Caco-2 (cell line): ENCODE measurements at regions not wholly inside any gene's neighbourhood (a gene's known extent, or its start where the extent isn't known, plus 50 kb on each side); places are given as distances from the start of the nearest gene placed in this dataset.
"Not testable (repeated sequence)": the region's sequence is repeated elsewhere in the genome, so short reads cannot be mapped to it uniquely, and the experiment has no call there.

Experiments
- BruUV-seq: library from RNA; stranded (reverse); fragments of 400-500 nt; replicated peaks from 2 replicates; lab custom pipeline; 2021; lab: Mats Ljungman, UMichigan
- CTCF ChIA-PET: fragments of 300-600 bp; sonication (Branson Sonifier 250); formaldehyde crosslinking; loops from one replicate; lab custom pipeline; 2022; ENCODE audit warnings: antibody characterized with exemption; lab: Charles Lee
- POLR2A ChIA-PET: fragments of 300-600 bp; sonication (Branson Sonifier 250); formaldehyde crosslinking; loops from one replicate; lab custom pipeline; 2022; ENCODE audit warnings: antibody characterized with exemption; lab: Charles Lee
- DNase-seq, 2 experiments: peaks; one replicate each; pipeline versions ENCODE4 v3.0.0 to v3.0.0-alpha.2; 2020 to 2022
- H3K27me3 ChIP-seq: replicated peaks from 2 replicates; pipeline ENCODE4 v1.6.0; 2011; ENCODE audit warnings: low read length; ENCODE audit not compliant: control insufficient read depth, insufficient read depth
- H3K36me3 ChIP-seq: 2 replicates; pipeline ENCODE4 v1.5.1; 2011; ENCODE audit warnings: low read length; ENCODE audit not compliant: control insufficient read depth, insufficient read depth
- H3K4me1 ChIP-seq: fragments of 250-450 bp; sonication (Bioruptor Pico); 2 replicates; pipeline ENCODE4 v1.5.1; 2020; ENCODE audit warnings: mild to moderate bottlenecking
- H3K4me3 ChIP-seq: 2 replicates; pipeline ENCODE4 v1.5.1; 2011; ENCODE audit warnings: low read depth, mild to moderate bottlenecking, control low read depth, low read length
- H3K9me3 ChIP-seq: fragments of 250-450 bp; sonication (Bioruptor Pico); 2 replicates; pipeline ENCODE4 v1.5.1; 2020; ENCODE audit warnings: mild to moderate bottlenecking, moderate library complexity
- H3K27ac Mint-ChIP-seq: one replicate; pipeline ENCODE4 v1.8.0; 2022; ENCODE audit warnings: mixed read lengths; ENCODE audit not compliant: unreplicated experiment
- H3K27me3 Mint-ChIP-seq: one replicate; pipeline ENCODE4 v1.8.0; 2022; ENCODE audit warnings: mixed read lengths; ENCODE audit not compliant: insufficient read depth, unreplicated experiment
- H3K36me3 Mint-ChIP-seq: one replicate; pipeline ENCODE4 v1.8.0; 2022; ENCODE audit warnings: mild to moderate bottlenecking, mixed read lengths; ENCODE audit not compliant: insufficient read depth, unreplicated experiment
- H3K4me1 Mint-ChIP-seq: one replicate; pipeline ENCODE4 v1.8.0; 2022; ENCODE audit warnings: low read depth, mixed read lengths; ENCODE audit not compliant: unreplicated experiment
- H3K4me3 Mint-ChIP-seq: one replicate; pipeline ENCODE4 v1.8.0; 2022; ENCODE audit warnings: mild to moderate bottlenecking, moderate library complexity, mixed read lengths; ENCODE audit not compliant: unreplicated experiment
- H3K9me3 Mint-ChIP-seq: one replicate; pipeline ENCODE4 v1.8.0; 2022; ENCODE audit warnings: mixed read lengths; ENCODE audit not compliant: unreplicated experiment
- CTCF ChIP-seq, 2 experiments: fragments of 200-600 bp in 1 of 2; IDR thresholded peaks; 1 replicate in 1 of 2; 2 replicates in 1 of 2; pipeline versions ENCODE4 v1.5.1 to v1.8.0; 2011 to 2022; ENCODE audit warnings: antibody characterized with exemption in 1 of 2, control low read depth in 1 of 2, inconsistent platforms in 1 of 2, low read depth in 1 of 2, low read length in 1 of 2, mild to moderate bottlenecking in 1 of 2, moderate library complexity in 1 of 2; ENCODE audit not compliant: insufficient read depth in 1 of 2, severe bottlenecking in 1 of 2, unreplicated experiment in 1 of 2
- intact Hi-C: fragments of 100-400 bp; cut with micrococcal nuclease; formaldehyde crosslinking; loops from one replicate; pipeline ENCODE4 v1.10.0; 2022; ENCODE audit not compliant: unreplicated experiment

- Mint-ChIP-seq H3K9me3 (no peaks in the 10 kb centered on the region), H3K27me3 (no peaks in the 10 kb centered on the region), H3K27ac (no peak overlapping the region), H3K4me3 (no peak overlapping the region), H3K36me3 (no peaks in the 10 kb centered on the region), H3K4me1 (no peaks in the 10 kb centered on the region)
- POLR2A ChIA-PET, result no interaction called here
- Histone ChIP-seq H3K9me3 (no peaks in the 10 kb centered on the region), H3K36me3 (no peaks in the 10 kb centered on the region), H3K27me3 (no peaks in the 10 kb centered on the region), H3K4me3 (no peak overlapping the region), H3K4me1 (no peaks in the 10 kb centered on the region)
- DNase-seq, result no peak
- CTCF ChIA-PET, result no interaction called here
- TF ChIP-seq CTCF (IDR thresholded peaks at IDR 0.05; ENCODE audit: insufficient read depth in 1 of 2, low read depth in 1 of 2, low read length in 1 of 2, severe bottlenecking in 1 of 2, unreplicated experiment in 1 of 2), result no peak
- intact Hi-C loops, result no loop called here
- no TSS peak for BruUV-seq
These were observed 546.3 kb downstream of the MAGEB5 start for GRCh38 chrX:26762253-26762652.

GRCh38 chrX:26755760-26756159 is 539.8 kb downstream of the MAGEB5 start:
- CTCF ChIA-PET, result not testable (repeated sequence)

GRCh38 chrX:26747877-26748276 is 531.9 kb downstream of the MAGEB5 start:
- Histone ChIP-seq H3K9me3 (no peaks in the 10 kb centered on the region), H3K36me3 (no peaks in the 10 kb centered on the region), H3K4me1 (no peaks in the 10 kb centered on the region), H3K4me3 (no peak overlapping the region), H3K27me3 (no peaks in the 10 kb centered on the region)
- CTCF ChIA-PET, result no interaction called here
- Mint-ChIP-seq H3K27me3 (no peaks in the 10 kb centered on the region), H3K27ac (no peak overlapping the region), H3K9me3 (no peaks in the 10 kb centered on the region), H3K36me3 (no peaks in the 10 kb centered on the region), H3K4me1 (no peaks in the 10 kb centered on the region), H3K4me3 (no peak overlapping the region)
- no peak for DNase-seq
- no TSS peak for BruUV-seq
- no peak for TF ChIP-seq CTCF (IDR thresholded peaks at IDR 0.05; ENCODE audit: insufficient read depth in 1 of 2, low read depth in 1 of 2, low read length in 1 of 2, severe bottlenecking in 1 of 2, unreplicated experiment in 1 of 2)
- intact Hi-C loops, result no loop called here
- POLR2A ChIA-PET, result no interaction called here

More at GRCh38 chrX:26755760-26756159, 539.8 kb downstream of the MAGEB5 start:
- DNase-seq, H3K4me1 Mint-ChIP-seq, H3K27me3 ChIP-seq, H3K4me3 ChIP-seq, H3K9me3 Mint-ChIP-seq, H3K27ac Mint-ChIP-seq, H3K27me3 Mint-ChIP-seq, H3K9me3 ChIP-seq, H3K36me3 ChIP-seq, H3K4me3 Mint-ChIP-seq, H3K36me3 Mint-ChIP-seq, BruUV-seq, POLR2A ChIA-PET, H3K4me1 ChIP-seq, intact Hi-C loops: not testable (repeated sequence)
